SK-N-SH (cell line): ENCODE measurements at regions not wholly inside any gene's neighbourhood (a gene's known extent, or its start where the extent isn't known, plus 50 kb on each side); places are given as distances from the start of the nearest gene placed in this dataset.

Experiments
- CTCF ChIA-PET: fragments of 300-600, 350-600 bp; formaldehyde crosslinking; extraction: SDS; loops from one replicate; lab custom pipeline; 2021; lab: Yijun Ruan, JAX
- POLR2A ChIA-PET: fragments of 350-600 bp; sonication (Branson Sonifier 250); formaldehyde crosslinking; extraction: SDS; loops from one replicate; lab custom pipeline; 2020; ENCODE audit warnings: antibody characterized with exemption, inconsistent platforms; lab: Yijun Ruan, JAX
- DNase-seq: peaks from one replicate; pipeline ENCODE4 v3.0.0; 2012
- H2AFZ ChIP-seq: fragments of 200-600 bp; sonication (generic); 2 replicates; pipeline ENCODE4 v1.8.1; 2016; ENCODE audit warnings: antibody characterized with exemption, mild to moderate bottlenecking, low read depth
- H3F3A ChIP-seq: fragments of 200-600 bp; sonication (generic); replicated peaks from 2 replicates; pipeline ENCODE3; 2016; ENCODE audit warnings: antibody characterized with exemption, mild to moderate bottlenecking; ENCODE audit not compliant: insufficient read depth
- H3K27ac ChIP-seq, 2 experiments: fragments of 200-500 bp in 1 of 2; fragments of 200-600 bp in 1 of 2; sonication (Bioruptor generic) in 1 of 2; sonication (generic), shearing (Covaris generic) in 1 of 2; 2 replicates each; pipeline versions ENCODE4 v1.5.1 to v1.6.1; 2014 to 2016; ENCODE audit warnings: low read depth in 2 of 2, inconsistent platforms in 1 of 2, low read length in 1 of 2, mild to moderate bottlenecking in 1 of 2, mixed read lengths in 1 of 2
- H3K27me3 ChIP-seq: fragments of 200-600 bp; sonication (generic), shearing (Covaris generic); 2 replicates; pipeline ENCODE4 v1.6.1; 2016; ENCODE audit warnings: mixed run types; ENCODE audit not compliant: insufficient read depth
- H3K36me3 ChIP-seq, 2 experiments: fragments of 200-500 bp in 1 of 2; fragments of 200-600 bp in 1 of 2; sonication (Bioruptor generic) in 1 of 2; sonication (generic) in 1 of 2; replicated peaks in 1 of 2; 2 replicates each; pipeline versions ENCODE3 to v1.5.1; 2014 to 2016; ENCODE audit warnings: low read length in 1 of 2, mild to moderate bottlenecking in 1 of 2; ENCODE audit not compliant: insufficient read depth in 2 of 2, control insufficient read depth in 1 of 2
- H3K4me1 ChIP-seq, 2 experiments: fragments of 200-500 bp in 1 of 2; fragments of 200-600 bp in 1 of 2; sonication (Bioruptor generic) in 1 of 2; sonication (generic), shearing (Covaris generic) in 1 of 2; 2 replicates each; pipeline versions ENCODE4 v1.5.1 to v1.6.1; 2014 to 2016; ENCODE audit warnings: low read depth in 1 of 2, low read length in 1 of 2, mixed run types in 1 of 2; ENCODE audit not compliant: insufficient read depth in 2 of 2, control insufficient read depth in 1 of 2
- H3K4me2 ChIP-seq: fragments of 200-600 bp; sonication (generic), shearing (Covaris generic); 2 replicates; pipeline ENCODE4 v1.6.1; 2017; ENCODE audit warnings: mixed run types
- H3K4me3 ChIP-seq, 2 experiments: fragments of 200-500 bp in 1 of 2; fragments of 200-600 bp in 1 of 2; sonication (Bioruptor generic) in 1 of 2; sonication (generic), shearing (Covaris generic) in 1 of 2; 2 replicates each; pipeline versions ENCODE4 v1.5.1 to v1.8.1; 2014 to 2016; ENCODE audit warnings: low read depth in 2 of 2, inconsistent platforms in 1 of 2, low read length in 1 of 2, mild to moderate bottlenecking in 1 of 2, mixed read lengths in 1 of 2, moderate library complexity in 1 of 2
- H3K79me2 ChIP-seq: fragments of 200-600 bp; sonication (generic); 2 replicates; pipeline ENCODE4 v1.8.1; 2017; ENCODE audit warnings: mild to moderate bottlenecking; ENCODE audit not compliant: insufficient read depth
- H3K9ac ChIP-seq: fragments of 200-600 bp; sonication (generic); 2 replicates; pipeline ENCODE4 v1.6.1; 2017; ENCODE audit warnings: mixed run types
- H3K9me2 ChIP-seq: fragments of 200-600 bp; sonication (generic); 2 replicates; pipeline ENCODE4 v1.6.1; 2017; ENCODE audit warnings: mixed run types
- H3K9me3 ChIP-seq: fragments of 200-600 bp; sonication (generic); 2 replicates; pipeline ENCODE4 v1.6.1; 2017; ENCODE audit warnings: mixed run types, mild to moderate bottlenecking, moderate library complexity
- H4K20me1 ChIP-seq: fragments of 200-600 bp; sonication (generic); 2 replicates; pipeline ENCODE4 v1.6.1; 2017; ENCODE audit warnings: mild to moderate bottlenecking, mixed run types; ENCODE audit not compliant: insufficient read depth
- CTCF ChIP-seq: fragments of 200-600 bp; sonication (generic); IDR thresholded peaks from 2 replicates; pipeline ENCODE4 v1.6.1; 2017; ENCODE audit warnings: antibody characterized with exemption, mild to moderate bottlenecking, moderate library complexity
- EZH2phosphoT487 ChIP-seq: fragments of 200-600 bp; sonication (generic); IDR thresholded peaks from 2 replicates; pipeline ENCODE4 v1.6.1; 2017; ENCODE audit warnings: low read depth, mixed run types, mild to moderate bottlenecking, antibody characterized with exemption, moderate library complexity, borderline replicate concordance
- FOXJ3 ChIP-seq: sonication (generic); formaldehyde crosslinking; IDR thresholded peaks from 2 replicates; pipeline ENCODE4 v1.5.1; 2020; ENCODE audit warnings: mild to moderate bottlenecking, missing genetic modification reagents
- GATA2 ChIP-seq: sonication (generic); formaldehyde crosslinking; IDR thresholded peaks from 2 replicates; pipeline ENCODE4 v1.5.0; 2020; ENCODE audit warnings: mild to moderate bottlenecking, missing genetic modification reagents
- MEF2A ChIP-seq: IDR thresholded peaks from 2 replicates; pipeline ENCODE4 v1.4.0; 2012; ENCODE audit warnings: low read depth, borderline replicate concordance
- MXI1 ChIP-seq: IDR thresholded peaks from 2 replicates; pipeline ENCODE4 v1.6.1; 2012; ENCODE audit warnings: mild to moderate bottlenecking, low read depth, low read length, improper control_type of control experiment
- NFIC ChIP-seq: IDR thresholded peaks from 2 replicates; pipeline ENCODE4 v1.4.0; 2012; ENCODE audit warnings: borderline replicate concordance
- POLR2AphosphoS5 ChIP-seq: IDR thresholded peaks from 2 replicates; pipeline ENCODE4 v1.6.1; 2012; ENCODE audit warnings: low read depth, low read length
- RAD21 ChIP-seq: IDR thresholded peaks from 2 replicates; pipeline ENCODE4 v1.6.1; 2012; ENCODE audit warnings: mild to moderate bottlenecking, low read length
- REST ChIP-seq: IDR thresholded peaks from 2 replicates; pipeline ENCODE4 v1.6.1; 2012; ENCODE audit warnings: mild to moderate bottlenecking, low read depth, low read length, moderate library complexity
- RXRA ChIP-seq: IDR thresholded peaks from 2 replicates; pipeline ENCODE4 v1.4.0; 2012; ENCODE audit warnings: low read depth, mild to moderate bottlenecking, borderline replicate concordance
- SMC3 ChIP-seq: IDR thresholded peaks from 2 replicates; pipeline ENCODE4 v1.6.1; 2012; ENCODE audit warnings: low read depth, low read length, improper control_type of control experiment
- TAF1 ChIP-seq: IDR thresholded peaks from 2 replicates; pipeline ENCODE4 v1.6.1; 2012; ENCODE audit warnings: low read depth, mild to moderate bottlenecking, low read length, moderate library complexity, borderline replicate concordance
- TCF12 ChIP-seq: IDR thresholded peaks from 2 replicates; pipeline ENCODE4 v1.4.0; 2012
- TEAD4 ChIP-seq: IDR thresholded peaks from 2 replicates; pipeline ENCODE4 v1.4.0; 2012; ENCODE audit warnings: mild to moderate bottlenecking, borderline replicate concordance; ENCODE audit not compliant: insufficient read depth
- YY1 ChIP-seq: IDR thresholded peaks from 2 replicates; pipeline ENCODE4 v1.4.0; 2012; ENCODE audit warnings: low read depth, mild to moderate bottlenecking
- WGBS: methylation state at CpG from one replicate; pipeline ENCODE4 v1.1.6; 2017; ENCODE audit warnings: low lambda C conversion rate; 5-methylcytosine and 5-hydroxymethylcytosine counted together

- H3K4me3 ChIP-seq = no peak overlapping the region
- no peaks in the 10 kb centered on the region for H3K9me2 ChIP-seq
- no peak overlapping the region for H2AFZ ChIP-seq
- no peaks in the 10 kb centered on the region for H4K20me1 ChIP-seq
- no peaks in the 10 kb centered on the region for H3K9me3 ChIP-seq
- H3K4me1 ChIP-seq = peaks cover 0 to 2% of the 10 kb centered on the region in 2 experiments; a peak in 1 of 4 replicates
- TF ChIP-seq GATA2 (CRISPR knock-in tag) (no peak), YY1 (no peak), NFIC (no peak), MXI1 (no peak), RAD21 (no peak), EZH2phosphoT487 (no peak), RXRA (no peak), TCF12 (no peak), TAF1 (no peak), CTCF (no peak), POLR2AphosphoS5 (no peak), REST (no peak), TEAD4 (no peak), MEF2A (no peak), SMC3 (no peak), FOXJ3 (CRISPR knock-in tag) (no peak)
- ChIA-PET CTCF (interaction anchor here (1.7 kb wide), 1 partner anchor 31 kb away, joined by 5 read pairs; no protein-coding TSS in a partner anchor), POLR2A (no interaction called here)
- H3K9ac ChIP-seq = no peak overlapping the region
- no peaks in the 10 kb centered on the region for H3K79me2 ChIP-seq
- DNase-seq = no peak
- H3K27me3 ChIP-seq = no peaks in the 10 kb centered on the region; the same call in 1 of the 2 replicates
- 68% methylated on average over 5 of the region's 5 CpGs for WGBS
- H3F3A ChIP-seq = no peaks in the 10 kb centered on the region
- H3K4me2 ChIP-seq = no peak overlapping the region
- H3K36me3 ChIP-seq = no peaks in the 10 kb centered on the region
- no peak overlapping the region for H3K27ac ChIP-seq
These were observed 117.5 kb upstream of the SHB start for GRCh38 chr9:38186404-38187115.
